Gastrocnemius medialis (tissue), 4 donors: ENCODE measurements at regions not wholly inside any gene's neighbourhood (a gene's known extent, or its start where the extent isn't known, plus 50 kb on each side); places are given as distances from the start of the nearest gene placed in this dataset.

Experiments
- ATAC-seq, 2 donors: fragments of 150-250 bp; one replicate each; pipeline ENCODE4 v1.9.1; 2016
- DNase-seq, 2 donors: peaks; one replicate each; pipeline ENCODE4 v3.0.0-alpha.2; 2019
- H3K27ac ChIP-seq, 4 donors: fragments of 200-600 bp; sonication (generic); 1 replicate in 1 of 4; 2 replicates in 3 of 4; pipeline ENCODE4 v1.5.1; 2016 to 2018; ENCODE audit warnings: mild to moderate bottlenecking in 2 of 4, moderate library complexity in 1 of 4
- H3K27me3 ChIP-seq, 3 donors: fragments of 200-600 bp; sonication (generic) in 2 of 3; 1 replicate in 1 of 3; 2 replicates in 2 of 3; pipeline versions ENCODE4 v1.5.1 to v1.6.0; 2016 to 2019; ENCODE audit warnings: mild to moderate bottlenecking in 1 of 3, moderate library complexity in 1 of 3
- H3K36me3 ChIP-seq, 2 donors: fragments of 200-600 bp; sonication (generic) in 1 of 2; one replicate each; pipeline ENCODE4 v1.5.1; 2017 to 2018
- H3K4me1 ChIP-seq, 2 donors: fragments of 200-600 bp; sonication (generic) in 1 of 2; one replicate each; pipeline ENCODE4 v1.5.1; 2016 to 2017; ENCODE audit warnings: mild to moderate bottlenecking in 2 of 2
- H3K4me3 ChIP-seq, 4 donors: fragments of 200-600 bp; sonication (generic) in 3 of 4; 1 replicate in 1 of 4; 2 replicates in 3 of 4; pipeline ENCODE4 v1.5.1; 2016 to 2019; ENCODE audit warnings: mild to moderate bottlenecking in 2 of 4
- H3K9me3 ChIP-seq, 3 donors: fragments of 200-600 bp; sonication (generic) in 2 of 3; 1 replicate in 1 of 3; 2 replicates in 2 of 3; pipeline ENCODE4 v1.5.1; 2016 to 2019
- POLR2A ChIP-seq, 2 donors: fragments of 450-650 bp; IDR thresholded peaks; one replicate each; pipeline ENCODE4 v1.6.1; 2017; ENCODE audit warnings: antibody characterized with exemption in 2 of 2, mild to moderate bottlenecking in 2 of 2, moderate library complexity in 2 of 2
- in situ Hi-C, 4 donors: fragments of 200-750 bp; cut with MboI; loops; one replicate each; pipeline versions ENCODE4 v1.15.0 to v1.8.0; 2017; ENCODE audit warnings: low sequenced_read_pairs in 4 of 4
- intact Hi-C: fragments of 100-400 bp; cut with DNase I; formaldehyde crosslinking; loops from one replicate; pipeline ENCODE4 v1.15.1; 2023; ENCODE audit warnings: low total_unique reads
- TF ChIP-seq, protein P1 (sequence below), 5 experiments: fragments of 450-650 bp in 3 of 5; fragments of 200-600 bp in 2 of 5; sonication (generic) in 2 of 5; IDR thresholded peaks in 4 of 5; conservative IDR thresholded peaks in 1 of 5; 1 replicate in 4 of 5; 2 replicates in 1 of 5; pipeline ENCODE4 v1.5.1; 2016 to 2019; ENCODE audit warnings: antibody characterized with exemption in 5 of 5, mild to moderate bottlenecking in 3 of 5, moderate library complexity in 3 of 5

DNA sequence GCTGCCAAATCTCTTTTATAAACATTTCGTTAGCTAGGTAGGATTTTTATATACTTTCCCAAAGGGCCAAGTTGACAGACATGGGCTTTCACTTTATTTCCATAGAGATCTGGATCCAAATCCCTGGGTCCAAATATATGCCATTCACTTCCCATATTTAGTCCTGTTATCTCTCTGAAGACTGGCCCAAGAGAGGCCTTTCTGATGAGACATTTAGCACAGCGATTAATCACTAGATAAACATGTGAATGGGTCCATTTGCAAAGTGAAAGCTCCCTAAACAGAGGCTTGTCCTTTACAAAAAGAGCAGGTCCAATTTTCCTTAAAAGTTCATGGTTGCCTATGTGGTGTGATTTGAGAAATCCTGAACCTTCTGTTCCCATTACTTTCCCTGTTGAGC lies 132.6 kb downstream of the TRMT11 start:
- TF ChIP-seq POLR2A (IDR thresholded peaks at IDR 0.05): no peak
- TF ChIP-seq, protein P1, sequence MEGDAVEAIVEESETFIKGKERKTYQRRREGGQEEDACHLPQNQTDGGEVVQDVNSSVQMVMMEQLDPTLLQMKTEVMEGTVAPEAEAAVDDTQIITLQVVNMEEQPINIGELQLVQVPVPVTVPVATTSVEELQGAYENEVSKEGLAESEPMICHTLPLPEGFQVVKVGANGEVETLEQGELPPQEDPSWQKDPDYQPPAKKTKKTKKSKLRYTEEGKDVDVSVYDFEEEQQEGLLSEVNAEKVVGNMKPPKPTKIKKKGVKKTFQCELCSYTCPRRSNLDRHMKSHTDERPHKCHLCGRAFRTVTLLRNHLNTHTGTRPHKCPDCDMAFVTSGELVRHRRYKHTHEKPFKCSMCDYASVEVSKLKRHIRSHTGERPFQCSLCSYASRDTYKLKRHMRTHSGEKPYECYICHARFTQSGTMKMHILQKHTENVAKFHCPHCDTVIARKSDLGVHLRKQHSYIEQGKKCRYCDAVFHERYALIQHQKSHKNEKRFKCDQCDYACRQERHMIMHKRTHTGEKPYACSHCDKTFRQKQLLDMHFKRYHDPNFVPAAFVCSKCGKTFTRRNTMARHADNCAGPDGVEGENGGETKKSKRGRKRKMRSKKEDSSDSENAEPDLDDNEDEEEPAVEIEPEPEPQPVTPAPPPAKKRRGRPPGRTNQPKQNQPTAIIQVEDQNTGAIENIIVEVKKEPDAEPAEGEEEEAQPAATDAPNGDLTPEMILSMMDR (IDR thresholded peaks at IDR 0.05 in 4 of 5, conservative IDR thresholded peaks at IDR 0.05 in 1 of 5): no peak
- DNase-seq (no peak), ATAC-seq (no peak)
- Histone ChIP-seq H3K4me1 (no peaks in the 10 kb centered on the region), H3K4me3 (no peak overlapping the region), H3K36me3 (peaks cover 0 to 12% of the 10 kb centered on the region in 2 donors), H3K27ac (no peak overlapping the region), H3K27me3 (no peaks in the 10 kb centered on the region), H3K9me3 (no peaks in the 10 kb centered on the region)
- in situ Hi-C loops: no loop called here
- intact Hi-C loops: no loop called here

DNA sequence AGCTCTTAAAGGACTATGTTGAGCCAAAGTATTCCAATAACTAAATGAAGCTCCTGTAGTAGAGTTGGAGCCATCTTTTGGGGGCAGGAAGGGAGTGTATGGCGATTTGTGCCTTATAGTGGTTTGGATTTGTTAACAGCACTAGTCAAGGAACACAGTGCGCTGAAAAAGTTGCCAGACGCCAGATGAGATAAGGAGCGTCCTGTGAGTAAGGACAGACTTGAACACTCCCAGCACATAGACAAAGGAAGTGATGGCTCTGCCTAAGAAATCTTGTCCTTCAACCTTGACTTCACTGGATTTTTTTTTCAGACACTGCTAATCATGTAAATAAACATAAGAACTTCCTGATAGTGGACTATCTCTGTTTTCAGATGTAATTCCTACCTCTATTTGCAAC lies 136.9 kb downstream of the TRMT11 start:
- in situ Hi-C loops: no loop called here
- DNase-seq: no peak

DNA sequence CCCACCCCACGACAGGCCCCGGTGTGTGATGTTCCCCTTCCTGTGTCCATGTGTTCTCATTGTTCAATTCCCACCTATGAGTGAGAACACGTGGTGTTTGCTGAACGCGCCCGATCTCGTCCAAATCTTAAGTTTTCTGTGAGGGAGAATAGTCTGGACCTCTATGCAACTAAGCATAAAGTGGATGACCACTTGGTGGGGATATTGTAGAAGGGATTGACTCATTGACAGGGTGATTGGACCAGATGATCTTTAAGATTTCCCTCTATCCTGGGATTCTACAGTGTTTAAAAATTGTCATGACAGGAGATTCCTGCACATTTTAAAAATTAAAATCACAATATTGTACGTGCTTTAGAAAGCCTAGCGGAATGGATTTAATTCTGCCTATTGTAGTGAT lies 141.3 kb downstream of the TRMT11 start:
- no peaks in the 10 kb centered on the region for H3K27me3 ChIP-seq
- DNase-seq (no peak), ATAC-seq (no peak)
- no peak overlapping the region for H3K4me3 ChIP-seq
- peaks cover 0 to 12% of the 10 kb centered on the region in 2 donors for H3K36me3 ChIP-seq
- H3K4me1 ChIP-seq: no peaks in the 10 kb centered on the region
- in situ Hi-C loops (no loop called here), intact Hi-C loops (no loop called here)
- H3K9me3 ChIP-seq: no peaks in the 10 kb centered on the region
- TF ChIP-seq, protein P1 (IDR thresholded peaks at IDR 0.05 in 4 of 5, conservative IDR thresholded peaks at IDR 0.05 in 1 of 5): peak in 1 of 5 experiments; percentile 12
- TF ChIP-seq POLR2A (IDR thresholded peaks at IDR 0.05): no peak
- no peak overlapping the region for H3K27ac ChIP-seq

More for the DNA sequence above, 136.9 kb downstream of the TRMT11 start:
- no peaks in the 10 kb centered on the region for H3K27me3 ChIP-seq
- H3K36me3 ChIP-seq: no peaks in the 10 kb centered on the region
- TF ChIP-seq, protein P1 (IDR thresholded peaks at IDR 0.05 in 4 of 5, conservative IDR thresholded peaks at IDR 0.05 in 1 of 5): no peak
- no peak for TF ChIP-seq POLR2A (IDR thresholded peaks at IDR 0.05)
- no peak overlapping the region for H3K27ac ChIP-seq
- H3K4me3 ChIP-seq: no peak overlapping the region
- no peaks in the 10 kb centered on the region for H3K4me1 ChIP-seq
- intact Hi-C loops: no loop called here
- no peak for ATAC-seq
- no peaks in the 10 kb centered on the region for H3K9me3 ChIP-seq

DNA sequence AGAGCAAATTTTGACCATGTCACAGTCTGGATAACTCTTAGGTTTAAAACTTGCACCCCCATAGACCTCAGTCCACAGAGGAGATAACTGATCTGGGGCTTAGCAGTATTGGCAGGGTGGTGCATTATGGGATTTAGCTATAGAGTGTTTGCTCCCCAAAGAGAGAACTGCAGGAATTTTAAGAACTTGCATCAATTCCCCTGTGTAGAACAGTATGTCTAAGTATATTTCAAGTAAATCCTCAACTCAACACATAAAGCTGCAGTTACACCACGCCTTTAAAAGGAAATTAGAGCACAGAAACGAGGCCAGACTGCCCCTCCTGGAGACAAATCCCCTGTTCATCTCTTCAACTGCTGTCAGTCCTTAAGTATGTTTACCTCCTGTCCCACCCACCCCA lies 144.9 kb downstream of the TRMT11 start:
- no peak overlapping the region for H3K27ac ChIP-seq
- intact Hi-C loops (no loop called here), in situ Hi-C loops (no loop called here)
- H3K9me3 ChIP-seq: no peaks in the 10 kb centered on the region
- no peaks in the 10 kb centered on the region for H3K27me3 ChIP-seq
- TF ChIP-seq POLR2A (IDR thresholded peaks at IDR 0.05): no peak
- no peak overlapping the region for H3K4me3 ChIP-seq
- ATAC-seq (no peak), DNase-seq (no peak)
- H3K36me3 ChIP-seq: peaks cover 0 to 32% of the 10 kb centered on the region in 2 donors
- no peaks in the 10 kb centered on the region for H3K4me1 ChIP-seq

DNA sequence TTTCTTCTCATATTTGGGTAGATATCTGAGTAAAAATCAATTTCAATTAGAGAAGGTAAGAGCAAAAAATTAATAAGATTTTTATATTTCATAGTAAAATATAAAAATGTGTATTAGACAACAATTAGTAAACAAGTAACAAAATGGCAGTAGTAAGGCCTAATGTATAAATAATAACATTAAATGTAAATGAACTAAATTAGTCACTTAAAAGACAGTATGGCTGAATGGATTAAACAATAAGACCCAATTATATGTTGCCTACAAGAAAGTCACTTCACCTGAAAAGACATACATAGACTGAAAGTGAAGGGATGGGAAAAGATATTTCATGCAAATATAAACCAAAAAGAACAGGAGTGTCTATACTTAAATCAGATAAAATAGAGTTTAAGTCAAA lies 147.6 kb downstream of the TRMT11 start:
- H3K9me3 ChIP-seq: no peaks in the 10 kb centered on the region
- peaks cover 0 to 32% of the 10 kb centered on the region in 2 donors for H3K36me3 ChIP-seq
- no peak for DNase-seq
- in situ Hi-C loops: no loop called here
- H3K27ac ChIP-seq: no peak overlapping the region
- no peak for TF ChIP-seq POLR2A (IDR thresholded peaks at IDR 0.05)
- TF ChIP-seq, protein P1 (IDR thresholded peaks at IDR 0.05 in 4 of 5, conservative IDR thresholded peaks at IDR 0.05 in 1 of 5): no peak
- intact Hi-C loops: no loop called here
- H3K4me3 ChIP-seq: no peak overlapping the region
- no peak for ATAC-seq
- H3K4me1 ChIP-seq: no peaks in the 10 kb centered on the region
- no peaks in the 10 kb centered on the region for H3K27me3 ChIP-seq
